Left hindlimb (tissue), 1 donor: ENCODE measurements at regions not wholly inside any gene's neighbourhood (a gene's known extent, or its start where the extent isn't known, plus 50 kb on each side); places are given as distances from the start of the nearest gene placed in this dataset.
A peak's percentile ranks its signal among the peaks of the same experiment; 100 is the strongest.

Experiments used
- DNase-seq: peaks from one replicate; pipeline ENCODE4 v3.0.0-alpha.2; 2018

- DNase-seq = no peak
Observed at GRCh38 chrX:17206584-17206983, 168.4 kb upstream of the NHS start.

DNA sequence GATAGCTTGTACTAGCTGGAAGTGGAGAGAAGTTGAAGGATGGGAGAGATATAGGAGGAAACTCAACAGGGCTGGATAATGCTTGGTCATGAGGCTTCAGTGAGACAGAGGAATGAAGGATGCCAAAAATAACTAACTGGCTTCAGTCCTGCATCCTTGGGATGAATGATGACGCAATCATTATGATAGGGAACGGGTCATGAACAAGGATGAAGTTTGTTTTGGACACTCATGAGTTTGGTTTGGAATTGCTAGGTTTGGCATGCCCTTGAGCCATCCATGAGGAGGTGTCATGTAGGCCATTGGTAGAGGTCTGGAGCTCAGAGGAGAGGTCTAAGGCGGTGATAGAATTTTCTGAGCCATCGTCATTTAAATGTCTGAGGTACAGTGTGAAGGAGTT, 160.0 kb upstream of the NHS start:
- DNase-seq = no peak

DNA sequence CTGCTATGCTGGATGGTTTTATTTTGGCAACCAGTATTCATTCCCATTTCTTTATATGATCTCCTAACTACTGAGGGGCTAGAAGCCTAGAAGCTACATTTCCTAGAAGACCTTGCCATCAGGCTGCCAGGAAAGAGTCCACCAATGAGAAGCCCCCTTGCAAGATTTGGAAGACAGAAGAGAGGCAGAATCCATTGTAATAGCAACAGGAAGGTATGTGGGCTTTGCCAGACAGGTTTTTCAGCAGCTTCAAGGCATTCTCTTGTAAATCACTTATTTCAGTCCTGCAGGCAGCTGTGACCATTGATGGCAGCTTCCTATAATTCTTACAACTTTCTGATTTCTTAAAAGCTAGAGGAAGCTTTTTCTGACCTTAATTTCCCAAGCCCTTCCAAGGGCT, 148.3 kb upstream of the NHS start:
- DNase-seq = no peak

DNA sequence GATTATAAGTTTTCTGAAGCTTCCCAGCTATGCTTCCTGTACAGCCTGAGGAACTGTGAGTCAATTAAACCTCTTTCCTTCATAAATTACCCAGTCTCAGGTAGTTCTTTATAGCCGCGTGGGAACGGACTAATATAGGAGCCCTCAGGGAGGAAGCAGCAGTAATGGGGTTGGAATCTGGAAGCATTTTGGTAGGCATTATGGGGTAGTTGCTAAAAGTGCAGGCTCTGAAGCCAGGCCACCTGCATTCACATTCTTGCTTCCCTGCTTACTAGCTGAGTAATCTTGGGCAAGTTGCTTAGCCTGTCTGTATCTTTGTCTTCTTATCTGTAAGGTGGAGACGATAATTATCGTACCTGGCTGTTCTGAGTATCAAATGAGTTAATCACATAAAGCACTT, 137.9 kb upstream of the NHS start:
- DNase-seq = no peak

GRCh38 chrX:17242470-17242869, 132.5 kb upstream of the NHS start:
- peak; percentile 38 for DNase-seq

- DNase-seq = no peak
Observed at GRCh38 chrX:17247144-17247543, 127.9 kb upstream of the NHS start.

DNA sequence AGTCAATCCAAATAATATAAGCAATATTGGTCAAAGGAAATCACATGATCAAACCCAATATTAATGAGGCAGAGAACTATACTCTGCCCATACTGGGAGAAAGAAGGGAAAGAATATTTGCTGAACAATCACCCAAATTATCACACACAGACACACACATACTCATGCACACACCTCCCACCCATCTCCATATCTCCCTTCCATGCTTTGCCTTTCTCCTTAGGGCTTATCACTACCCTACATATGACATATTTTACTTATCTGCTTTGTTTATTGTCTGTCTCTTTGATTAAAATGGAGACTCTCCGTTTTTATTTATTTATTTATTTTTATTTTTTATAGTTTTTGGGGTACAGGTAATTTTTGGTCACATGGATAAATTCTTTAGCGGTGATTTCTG, 112.9 kb upstream of the NHS start:
- DNase-seq = no peak

DNA sequence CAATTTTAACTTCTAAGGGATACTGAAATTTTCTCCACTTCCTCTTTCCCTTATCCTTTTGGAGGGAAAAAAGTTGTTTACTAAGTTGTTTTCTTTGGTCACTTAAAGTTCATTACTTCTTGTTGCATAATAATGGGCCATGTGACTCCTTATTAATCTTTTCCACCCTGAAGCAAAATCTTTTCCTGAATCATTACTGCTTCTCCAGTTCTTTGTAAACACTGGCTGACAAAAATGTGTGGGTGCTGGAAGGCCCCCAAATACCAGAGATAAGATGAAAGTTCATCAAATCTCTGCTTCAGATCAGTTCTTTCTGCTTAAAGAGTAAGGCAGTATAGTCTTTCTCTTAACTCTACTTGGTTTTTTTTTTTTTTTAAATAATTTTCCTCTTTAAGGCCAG, 108.9 kb upstream of the NHS start:
- DNase-seq = no peak

DNA sequence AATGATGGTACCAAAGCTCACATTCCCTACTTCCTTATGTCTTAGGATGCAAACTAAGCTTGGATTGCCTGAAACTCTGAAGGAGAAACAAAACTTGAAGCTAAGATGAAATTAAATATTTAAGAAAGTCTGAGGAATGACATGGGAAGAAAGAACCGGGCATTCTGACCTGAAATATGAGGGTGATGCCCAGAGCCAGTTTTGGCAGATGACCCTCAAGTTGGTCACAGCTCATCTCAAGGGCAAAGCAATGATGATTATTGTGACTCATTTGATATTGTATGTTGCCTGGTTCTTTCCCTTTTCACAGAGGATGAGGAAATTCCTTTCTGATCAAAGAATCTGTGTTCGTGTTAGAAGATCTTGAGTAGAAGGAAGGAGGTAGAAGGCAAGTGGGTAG, 96.0 kb upstream of the NHS start:
- DNase-seq = no peak

GRCh38 chrX:17285983-17286382, 89.0 kb upstream of the NHS start:
- no peak for DNase-seq

DNA sequence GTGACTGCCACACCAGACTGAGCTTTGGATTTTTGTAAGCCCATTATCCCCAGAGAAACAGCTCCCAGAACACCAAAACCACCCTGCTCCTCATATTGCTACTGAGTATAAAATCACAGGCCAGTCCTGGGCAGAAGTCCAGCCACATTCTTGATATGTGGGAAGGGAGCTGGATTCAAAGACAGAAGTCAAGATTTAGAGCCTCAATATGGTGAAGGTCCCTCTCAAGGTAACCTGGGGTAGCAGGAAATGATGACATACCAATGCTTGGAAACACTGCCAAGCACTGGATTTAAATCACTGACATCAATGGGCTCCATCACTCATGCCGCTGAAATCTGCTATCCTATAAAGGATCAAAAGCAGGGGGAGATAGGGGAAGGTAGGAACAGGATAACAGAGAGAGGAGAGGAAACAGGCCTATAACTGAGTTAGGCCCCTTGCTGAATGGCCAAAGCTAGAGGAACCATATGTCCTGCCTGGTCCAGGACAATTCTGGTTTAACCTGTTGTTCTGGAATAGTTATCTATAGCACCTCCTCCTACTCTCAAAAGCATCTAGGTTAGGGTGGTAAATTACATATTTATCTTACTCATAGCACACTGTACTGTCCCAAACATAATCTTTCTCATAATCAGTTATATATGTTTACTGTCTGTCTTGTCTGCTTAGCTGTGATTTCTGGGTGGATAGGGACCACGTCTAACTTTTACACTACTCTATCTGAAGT, 83.7 kb upstream of the NHS start:
- no peak for DNase-seq

GRCh38 chrX:17292111-17292527, 82.9 kb upstream of the NHS start:
- DNase-seq = no peak

- DNase-seq = no peak
Observed at GRCh38 chrX:17294561-17294960, 80.4 kb upstream of the NHS start.

DNA sequence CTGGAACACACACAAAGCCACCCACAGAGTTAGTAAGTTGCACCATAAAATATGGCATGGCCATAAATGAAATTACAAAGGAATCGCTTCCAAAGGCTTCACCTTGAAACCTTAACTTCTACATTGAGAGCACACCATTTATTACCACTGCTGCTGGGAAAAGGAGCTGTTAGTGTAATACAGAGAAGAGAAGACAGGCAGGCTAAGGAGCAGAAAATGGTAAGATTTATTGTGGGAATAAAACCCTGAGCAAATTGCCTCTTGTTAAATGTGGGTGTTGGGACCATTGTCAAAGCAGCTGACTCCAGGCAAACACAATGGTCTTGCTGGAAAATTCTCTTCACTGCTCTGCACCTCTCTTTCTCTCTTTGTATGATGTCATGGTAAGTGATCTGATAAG, 79.2 kb upstream of the NHS start:
- DNase-seq = no peak

DNA sequence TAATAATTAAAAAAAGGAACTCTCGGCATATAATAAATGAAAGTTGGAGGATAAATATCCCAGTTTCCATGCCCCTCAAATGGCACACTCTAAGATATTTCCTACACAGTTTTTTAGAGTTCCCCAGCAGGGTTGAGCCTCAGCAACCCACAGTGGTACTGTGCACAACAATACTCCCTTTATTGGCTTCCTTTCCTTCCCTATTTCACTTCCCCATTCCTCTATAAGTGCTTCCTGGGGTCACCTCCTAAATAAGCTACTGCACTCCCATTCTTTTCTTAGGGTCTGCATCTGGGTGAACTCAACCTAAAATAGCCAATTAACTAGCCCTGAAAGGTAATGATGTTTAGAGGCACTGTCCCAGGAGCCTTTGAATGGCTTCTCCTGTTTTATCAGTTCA, 76.4 kb upstream of the NHS start:
- DNase-seq = no peak

DNA sequence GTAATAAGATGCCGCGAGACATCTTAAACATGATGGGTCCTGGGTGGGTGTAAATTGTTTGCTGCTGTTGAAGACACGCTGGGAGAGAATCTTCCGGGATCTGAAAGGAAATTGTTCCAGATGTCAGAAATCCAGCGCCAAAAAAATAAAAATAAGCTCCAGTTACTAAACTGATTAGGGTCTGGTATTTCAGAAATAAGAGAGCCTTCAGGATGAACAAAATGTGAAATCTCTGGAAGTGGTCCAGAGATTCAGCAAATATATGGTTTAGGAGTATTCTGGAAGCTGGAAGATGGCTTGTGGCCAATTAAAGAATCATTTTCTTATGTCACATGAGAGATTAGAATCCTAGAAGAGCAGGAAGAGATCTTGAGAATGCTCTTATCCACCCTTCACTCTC, 75.8 kb upstream of the NHS start:
- DNase-seq = no peak

DNA sequence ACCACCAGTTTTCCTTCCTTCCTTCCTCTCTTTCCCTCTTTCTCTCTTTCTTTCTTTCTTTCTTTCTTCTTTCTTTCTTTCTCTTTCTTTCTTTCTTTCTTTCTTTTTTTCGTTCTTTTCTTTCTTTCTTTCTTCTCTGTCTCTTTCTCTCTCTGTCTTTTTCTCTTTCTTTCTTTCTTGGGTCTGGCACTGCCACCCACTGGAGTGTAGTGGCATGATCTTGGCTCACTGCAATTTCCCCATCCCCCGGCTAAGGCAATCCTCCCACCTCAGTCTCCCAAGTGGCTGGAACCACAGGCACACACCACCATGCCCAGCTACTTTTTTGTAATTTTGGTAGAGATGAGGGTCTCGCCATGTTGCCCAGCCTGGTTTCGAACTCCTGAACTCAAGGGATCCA, 51.6 kb upstream of the NHS start:
- no peak for DNase-seq
